ENCODE measurements at regions not wholly inside any gene's neighbourhood (a gene's known extent, or its start where the extent isn't known, plus 50 kb on each side); places are given as distances from the start of the nearest gene placed in this dataset.

DNA sequence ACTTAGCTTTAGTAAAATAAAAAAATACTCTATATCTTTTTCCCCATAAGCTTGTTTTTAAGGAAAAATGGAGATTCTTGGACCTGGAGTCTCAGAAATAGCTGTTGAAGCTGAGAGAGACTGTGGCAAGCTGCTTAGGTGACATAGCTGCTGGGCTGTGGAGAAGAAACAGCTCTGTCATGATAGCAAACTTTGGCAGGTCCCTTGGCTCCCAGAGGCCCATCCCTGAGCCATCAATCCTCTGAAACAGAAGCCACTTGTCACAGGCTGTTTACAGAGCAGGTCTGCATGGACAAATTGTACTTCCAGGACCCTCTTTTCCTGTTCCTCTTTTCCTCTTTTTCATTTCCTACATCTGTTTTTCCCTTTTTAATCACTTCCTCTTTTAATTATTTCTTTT, 1370.1 kb upstream of the CRIM1 start:
- TF ChIP-seq, protein P1, sequence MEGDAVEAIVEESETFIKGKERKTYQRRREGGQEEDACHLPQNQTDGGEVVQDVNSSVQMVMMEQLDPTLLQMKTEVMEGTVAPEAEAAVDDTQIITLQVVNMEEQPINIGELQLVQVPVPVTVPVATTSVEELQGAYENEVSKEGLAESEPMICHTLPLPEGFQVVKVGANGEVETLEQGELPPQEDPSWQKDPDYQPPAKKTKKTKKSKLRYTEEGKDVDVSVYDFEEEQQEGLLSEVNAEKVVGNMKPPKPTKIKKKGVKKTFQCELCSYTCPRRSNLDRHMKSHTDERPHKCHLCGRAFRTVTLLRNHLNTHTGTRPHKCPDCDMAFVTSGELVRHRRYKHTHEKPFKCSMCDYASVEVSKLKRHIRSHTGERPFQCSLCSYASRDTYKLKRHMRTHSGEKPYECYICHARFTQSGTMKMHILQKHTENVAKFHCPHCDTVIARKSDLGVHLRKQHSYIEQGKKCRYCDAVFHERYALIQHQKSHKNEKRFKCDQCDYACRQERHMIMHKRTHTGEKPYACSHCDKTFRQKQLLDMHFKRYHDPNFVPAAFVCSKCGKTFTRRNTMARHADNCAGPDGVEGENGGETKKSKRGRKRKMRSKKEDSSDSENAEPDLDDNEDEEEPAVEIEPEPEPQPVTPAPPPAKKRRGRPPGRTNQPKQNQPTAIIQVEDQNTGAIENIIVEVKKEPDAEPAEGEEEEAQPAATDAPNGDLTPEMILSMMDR (IDR thresholded peaks at IDR 0.05), result no peak
- Mint-ChIP-seq H3K4me1 (ENCODE audit: low read depth) (no peaks in the 10 kb centered on the region), H3K36me3 (ENCODE audit: low read depth) (no peaks in the 10 kb centered on the region), H3K27me3 (ENCODE audit: low read depth) (peaks cover 4% of the 10 kb centered on the region), H3K27ac (ENCODE audit: unreplicated experiment) (no peak overlapping the region), H3K4me3 (ENCODE audit: unreplicated experiment) (no peak overlapping the region), H3K9me3 (ENCODE audit: low read depth) (peaks cover 5% of the 10 kb centered on the region)
- no peak for DNase-seq (ENCODE audit: low spot score)

DNA sequence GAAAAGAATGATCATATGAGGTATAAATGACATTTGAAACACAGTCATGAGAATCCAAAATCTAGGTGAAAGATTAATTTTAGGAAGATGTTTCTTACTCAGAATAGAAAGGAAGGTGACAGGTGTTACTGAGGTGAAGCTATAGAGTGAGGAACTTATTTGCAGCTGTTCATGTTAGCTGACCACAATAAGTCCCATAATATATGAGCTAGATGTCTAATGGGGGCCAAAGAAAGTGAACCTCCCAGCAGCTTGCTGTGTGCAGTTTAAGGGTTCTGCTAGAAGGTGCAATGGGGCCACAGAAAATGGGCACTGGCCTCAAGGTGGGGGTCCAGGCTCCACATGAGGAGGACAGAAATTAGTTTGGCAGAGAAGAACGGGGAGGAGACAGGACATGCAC, 1374.9 kb upstream of the CRIM1 start:
- Mint-ChIP-seq H3K4me3 (ENCODE audit: unreplicated experiment) (no peak overlapping the region), H3K36me3 (ENCODE audit: low read depth) (no peaks in the 10 kb centered on the region), H3K27ac (ENCODE audit: unreplicated experiment) (no peak overlapping the region), H3K4me1 (ENCODE audit: low read depth) (no peaks in the 10 kb centered on the region), H3K9me3 (ENCODE audit: low read depth) (peaks cover 8% of the 10 kb centered on the region), H3K27me3 (ENCODE audit: low read depth) (peaks cover 4% of the 10 kb centered on the region)
- TF ChIP-seq, protein P1 (IDR thresholded peaks at IDR 0.05), result no peak
- DNase-seq (ENCODE audit: low spot score), result no peak

DNA sequence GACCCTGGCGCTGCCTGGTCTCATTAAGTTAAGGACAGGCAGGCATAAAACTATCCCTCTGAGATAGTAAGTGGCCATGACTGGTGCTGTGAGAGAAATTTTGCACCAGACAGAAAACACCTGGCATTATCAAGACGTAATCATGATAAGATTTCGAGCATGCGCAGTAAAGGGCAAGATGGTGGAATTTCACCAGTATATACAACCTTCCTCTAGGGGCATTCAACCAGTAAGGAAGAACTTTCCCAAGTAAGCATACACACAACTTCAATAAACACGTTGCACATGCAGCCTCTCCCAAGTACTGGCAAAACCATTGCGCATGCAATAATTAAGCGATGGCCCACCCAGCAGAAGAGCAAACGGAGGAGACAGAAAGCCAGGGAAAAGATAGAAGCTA, 1376.4 kb upstream of the CRIM1 start:
- H3K27me3 Mint-ChIP-seq (ENCODE audit: low read depth), result peaks cover 4% of the 10 kb centered on the region
- no peaks in the 10 kb centered on the region for H3K36me3 Mint-ChIP-seq (ENCODE audit: low read depth)
- TF ChIP-seq, protein P1 (IDR thresholded peaks at IDR 0.05), result no peak

DNA sequence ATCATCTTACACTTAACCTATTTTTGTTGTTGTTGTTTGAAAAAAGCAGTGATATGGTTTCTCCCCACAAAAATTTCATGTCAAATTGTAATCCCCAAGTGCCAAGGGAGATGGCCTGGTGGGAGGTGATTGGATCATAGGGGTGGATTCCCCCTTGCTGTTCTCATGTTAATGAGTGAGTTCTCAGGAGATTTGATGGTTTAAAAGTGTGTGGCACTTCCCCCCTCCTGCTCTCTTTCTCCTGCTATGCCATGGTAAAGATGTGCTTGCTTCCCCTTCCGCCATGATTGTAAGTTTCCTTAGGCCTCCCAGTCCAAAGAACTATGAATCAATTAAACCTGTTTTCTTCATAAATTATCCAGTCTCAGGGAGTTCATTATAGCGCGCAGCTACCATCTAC, 1362.7 kb upstream of the FAM98A start:
- DNase-seq (ENCODE audit: low spot score), result no peak
- TF ChIP-seq, protein P1 (IDR thresholded peaks at IDR 0.05), result no peak

More for the DNA sequence above, 1376.4 kb upstream of the CRIM1 start:
- DNase-seq (ENCODE audit: low spot score), result no peak
- H3K4me1 Mint-ChIP-seq (ENCODE audit: low read depth), result no peaks in the 10 kb centered on the region
- peaks cover 10% of the 10 kb centered on the region for H3K9me3 Mint-ChIP-seq (ENCODE audit: low read depth)
- H3K27ac Mint-ChIP-seq (ENCODE audit: unreplicated experiment), result no peak overlapping the region
- H3K4me3 Mint-ChIP-seq (ENCODE audit: unreplicated experiment), result no peak overlapping the region

DNA sequence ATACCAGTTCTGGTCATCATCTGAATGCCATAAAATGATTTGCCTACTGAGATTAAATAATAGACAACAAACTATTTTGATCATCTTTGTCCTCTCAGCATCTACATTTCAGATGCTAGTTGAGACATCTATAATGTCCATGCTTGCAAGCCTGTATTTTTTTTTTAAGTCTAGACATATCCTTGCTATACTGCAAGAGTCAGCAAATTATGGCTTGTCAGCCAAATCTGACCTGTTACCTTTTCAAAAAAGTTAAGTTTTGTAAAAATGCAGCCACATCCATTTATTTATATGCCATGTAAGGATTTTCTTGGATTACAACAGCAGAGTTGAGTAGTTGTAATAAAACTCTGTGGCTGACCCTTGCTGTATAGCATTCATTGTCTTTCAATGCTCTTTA, 1355.7 kb upstream of the FAM98A start:
- H3K4me1 Mint-ChIP-seq (ENCODE audit: low read depth), result no peaks in the 10 kb centered on the region
- DNase-seq (ENCODE audit: low spot score), result no peak
- no peaks in the 10 kb centered on the region for H3K36me3 Mint-ChIP-seq (ENCODE audit: low read depth)
- no peak overlapping the region for H3K4me3 Mint-ChIP-seq (ENCODE audit: unreplicated experiment)
- H3K27me3 Mint-ChIP-seq (ENCODE audit: low read depth), result peaks cover 2% of the 10 kb centered on the region
- no peaks in the 10 kb centered on the region for H3K9me3 Mint-ChIP-seq (ENCODE audit: low read depth)
- TF ChIP-seq, protein P1 (IDR thresholded peaks at IDR 0.05), result no peak
- H3K27ac Mint-ChIP-seq (ENCODE audit: unreplicated experiment), result no peak overlapping the region

More for the DNA sequence above, 1362.7 kb upstream of the FAM98A start:
- Mint-ChIP-seq H3K27me3 (ENCODE audit: low read depth) (peaks cover 2% of the 10 kb centered on the region), H3K36me3 (ENCODE audit: low read depth) (no peaks in the 10 kb centered on the region), H3K27ac (ENCODE audit: unreplicated experiment) (no peak overlapping the region), H3K9me3 (ENCODE audit: low read depth) (no peaks in the 10 kb centered on the region), H3K4me3 (ENCODE audit: unreplicated experiment) (no peak overlapping the region), H3K4me1 (ENCODE audit: low read depth) (no peaks in the 10 kb centered on the region)
